ENCODE measurements at regions not wholly inside any gene's neighbourhood (a gene's known extent, or its start where the extent isn't known, plus 50 kb on each side); places are given as distances from the start of the nearest gene placed in this dataset.

DNA sequence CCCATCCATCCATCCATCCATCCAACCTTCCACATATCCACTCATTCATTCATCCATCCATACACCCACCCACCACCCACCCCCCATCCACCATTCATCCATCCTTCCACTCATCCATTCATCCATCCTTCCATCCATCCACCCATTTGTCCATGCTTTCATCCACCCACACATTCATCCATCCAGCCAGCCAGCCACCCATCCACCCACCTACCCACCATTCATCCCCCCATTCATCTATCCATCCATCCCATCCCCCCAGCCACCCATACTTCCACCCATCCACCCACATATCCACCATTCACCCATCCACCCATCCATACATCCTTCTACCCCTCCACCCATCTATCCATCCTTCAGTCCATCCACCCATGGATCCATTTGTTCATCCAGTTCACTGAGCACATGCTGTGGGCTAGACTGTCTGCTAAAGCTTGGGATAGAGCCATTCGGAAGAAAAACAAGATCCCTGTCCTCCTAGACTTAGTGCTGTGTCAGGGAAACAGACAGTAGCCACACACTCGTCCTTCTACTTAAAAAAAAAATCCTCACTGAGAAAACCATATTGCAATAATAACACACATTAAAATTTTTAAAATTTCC is 377.5 kb downstream of the ADGRD1 start:
- H3K9me3 ChIP-seq, result no peaks in the 10 kb centered on the region
- intact Hi-C loops (cut with DNase I; ENCODE audit: low total_unique reads) (no loop called here), in situ Hi-C loops (cut with MboI; ENCODE audit: low sequenced_read_pairs in 4 of 4) (no loop called here)
- DNase-seq (no peak), ATAC-seq (no peak)
- TF ChIP-seq POLR2A (IDR thresholded peaks at IDR 0.05) (no peak), CTCF (IDR thresholded peaks at IDR 0.05 in 4 of 5, conservative IDR thresholded peaks at IDR 0.05 in 1 of 5) (no peak)
- no peaks in the 10 kb centered on the region for H3K36me3 ChIP-seq
- no peak overlapping the region for H3K4me3 ChIP-seq
- H3K4me1 ChIP-seq, result no peaks in the 10 kb centered on the region
- H3K27me3 ChIP-seq, result no peaks in the 10 kb centered on the region
- no peak overlapping the region for H3K27ac ChIP-seq

- ATAC-seq (no peak), DNase-seq (no peak)
- intact Hi-C loops (cut with DNase I; ENCODE audit: low total_unique reads), result no loop called here
- Histone ChIP-seq H3K27ac (no peak overlapping the region), H3K9me3 (no peaks in the 10 kb centered on the region), H3K4me3 (no peak overlapping the region), H3K36me3 (no peaks in the 10 kb centered on the region), H3K27me3 (no peaks in the 10 kb centered on the region), H3K4me1 (no peaks in the 10 kb centered on the region)
- in situ Hi-C loops (cut with MboI; ENCODE audit: low sequenced_read_pairs in 4 of 4), result no loop called here
- TF ChIP-seq CTCF (IDR thresholded peaks at IDR 0.05 in 4 of 5, conservative IDR thresholded peaks at IDR 0.05 in 1 of 5) (no peak), POLR2A (IDR thresholded peaks at IDR 0.05) (no peak)
Observed at GRCh38 chr12:131332224-131332623, 378.5 kb downstream of the ADGRD1 start.

DNA sequence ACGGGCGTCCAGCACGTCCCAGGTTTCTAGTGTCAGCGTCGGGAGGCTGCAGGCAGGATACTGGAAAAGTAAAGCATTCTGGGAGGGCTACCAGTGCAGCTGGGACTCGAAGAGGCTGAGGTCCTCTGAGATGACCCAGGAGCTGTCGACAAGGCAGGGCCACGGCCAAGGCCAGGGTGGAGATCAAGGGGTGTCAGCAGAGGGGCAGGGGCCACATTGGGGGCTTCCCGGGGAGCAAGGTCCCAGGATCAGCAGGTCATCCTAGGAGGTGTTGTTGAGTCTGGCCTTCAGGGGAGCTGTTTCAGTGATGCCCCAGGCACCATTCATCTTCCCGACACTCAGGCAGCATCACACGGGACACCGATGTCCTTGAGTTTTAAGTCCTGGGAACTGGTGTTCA is 377.8 kb upstream of the SFSWAP start:
- H3K36me3 ChIP-seq, result no peaks in the 10 kb centered on the region
- in situ Hi-C loops (cut with MboI; ENCODE audit: low sequenced_read_pairs in 4 of 4), result no loop called here
- no peak overlapping the region for H3K4me3 ChIP-seq
- no peak overlapping the region for H3K27ac ChIP-seq
- no peaks in the 10 kb centered on the region for H3K27me3 ChIP-seq
- DNase-seq, result no peak
- H3K9me3 ChIP-seq, result no peaks in the 10 kb centered on the region
- H3K4me1 ChIP-seq, result no peaks in the 10 kb centered on the region
- no peak for ATAC-seq
- TF ChIP-seq POLR2A (IDR thresholded peaks at IDR 0.05), result no peak
- TF ChIP-seq CTCF (IDR thresholded peaks at IDR 0.05 in 4 of 5, conservative IDR thresholded peaks at IDR 0.05 in 1 of 5), result no peak
- intact Hi-C loops (cut with DNase I; ENCODE audit: low total_unique reads), result no loop called here

DNA sequence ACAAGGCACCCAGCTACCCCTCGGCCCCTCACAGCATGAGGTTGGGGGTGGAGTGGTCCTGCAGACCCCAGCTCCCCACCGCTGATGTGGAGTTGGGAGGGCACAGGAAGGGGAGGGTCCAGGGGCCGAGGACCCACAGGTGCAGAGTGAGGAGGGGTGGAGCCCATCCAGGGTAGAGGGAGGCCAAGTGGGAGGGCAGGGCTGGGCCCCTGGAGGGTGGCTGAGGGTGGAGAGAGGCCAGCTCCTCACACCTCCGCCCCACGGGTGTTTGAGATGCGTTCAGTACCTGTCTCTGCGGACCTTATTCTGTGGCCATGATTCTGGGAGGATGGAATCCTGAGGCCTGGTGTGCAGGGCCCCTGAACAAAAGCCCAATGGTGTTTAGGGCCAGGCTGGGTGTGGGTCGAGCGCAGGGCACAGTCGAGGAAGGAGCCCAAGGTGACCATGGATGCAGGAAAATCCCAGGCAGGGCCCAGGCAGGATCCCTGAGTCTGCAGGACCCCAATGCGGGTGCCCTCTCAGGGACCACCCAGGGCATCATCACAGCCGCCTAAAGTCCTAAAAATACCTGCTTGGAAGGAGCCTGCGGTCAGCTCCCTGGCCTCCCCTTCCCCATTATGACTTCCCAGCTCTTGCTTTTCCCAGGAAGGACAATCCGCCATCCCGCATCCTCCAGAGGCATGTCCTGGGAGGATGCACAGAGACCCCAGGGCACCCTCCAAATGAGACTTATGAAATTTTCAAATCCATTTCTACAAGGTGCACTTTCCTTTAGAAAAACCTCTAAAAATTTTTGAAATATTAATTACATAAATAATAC is 377.1 kb upstream of the SFSWAP start:
- Histone ChIP-seq H3K36me3 (no peaks in the 10 kb centered on the region), H3K4me3 (no peak overlapping the region), H3K27me3 (no peaks in the 10 kb centered on the region), H3K27ac (no peak overlapping the region), H3K4me1 (no peaks in the 10 kb centered on the region), H3K9me3 (no peaks in the 10 kb centered on the region)
- in situ Hi-C loops (cut with MboI; ENCODE audit: low sequenced_read_pairs in 4 of 4), result no loop called here
- ATAC-seq, result no peak
- no peak for DNase-seq
- intact Hi-C loops (cut with DNase I; ENCODE audit: low total_unique reads), result no loop called here
- TF ChIP-seq CTCF (IDR thresholded peaks at IDR 0.05 in 4 of 5, conservative IDR thresholded peaks at IDR 0.05 in 1 of 5) (no peak), POLR2A (IDR thresholded peaks at IDR 0.05) (no peak)

Data from gastrocnemius medialis (tissue), 4 donors.